Caki2 (cell line): ENCODE measurements at regions not wholly inside any gene's neighbourhood (a gene's known extent, or its start where the extent isn't known, plus 50 kb on each side); places are given as distances from the start of the nearest gene placed in this dataset.

Experiments used
- DNase-seq: peaks from one replicate; pipeline ENCODE4 v3.0.0-alpha.2; 2015; ENCODE audit warnings: low read depth
- in situ Hi-C: cut with HindIII; loops from 2 replicates; pipeline ENCODE4 v1.10.0; 2016; ENCODE audit warnings: low sequenced_read_pairs, low pct_unique_long_range_greater_than_20kb, mixed read lengths

DNA sequence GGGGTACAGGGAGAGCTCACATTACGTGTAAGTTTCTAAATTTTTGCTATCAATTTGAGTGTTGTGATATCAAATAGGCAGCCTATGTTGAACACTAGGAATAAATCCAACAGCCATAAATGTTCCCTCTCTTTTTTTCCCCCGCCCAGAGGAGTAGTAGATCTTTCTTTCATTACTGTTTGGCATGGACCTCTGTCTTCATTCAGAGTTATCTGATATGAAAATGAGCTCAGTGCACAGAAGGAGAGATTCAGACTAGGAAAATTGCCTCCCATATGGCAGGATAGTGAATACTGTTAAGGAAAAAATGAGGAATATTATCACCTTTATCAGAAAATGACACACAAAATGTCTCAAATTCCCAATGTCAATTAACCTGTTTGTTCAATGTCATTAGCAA is 110.0 kb upstream of the EYS start:
- DNase-seq = no peak
- in situ Hi-C loops = no loop called here

DNA sequence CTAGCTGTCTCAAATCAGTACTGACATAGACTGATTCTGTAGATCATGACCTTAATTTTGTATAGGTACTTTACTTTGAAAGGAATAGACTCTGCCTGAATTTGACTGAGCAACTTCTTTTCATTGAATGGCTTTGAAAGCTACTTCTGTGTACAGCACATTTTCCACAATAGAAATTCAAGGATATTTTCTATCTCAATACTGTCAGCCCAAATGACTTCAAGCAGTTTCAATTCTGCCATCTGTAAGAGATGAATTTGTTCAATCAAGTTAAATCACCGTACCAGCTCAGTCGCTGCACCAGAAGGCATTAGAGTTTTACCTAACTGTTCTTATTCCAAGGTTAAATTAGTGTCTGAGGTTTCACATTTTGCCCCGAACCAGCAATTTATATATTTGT is 107.0 kb upstream of the EYS start:
- no peak for DNase-seq
- in situ Hi-C loops = no loop called here

DNA sequence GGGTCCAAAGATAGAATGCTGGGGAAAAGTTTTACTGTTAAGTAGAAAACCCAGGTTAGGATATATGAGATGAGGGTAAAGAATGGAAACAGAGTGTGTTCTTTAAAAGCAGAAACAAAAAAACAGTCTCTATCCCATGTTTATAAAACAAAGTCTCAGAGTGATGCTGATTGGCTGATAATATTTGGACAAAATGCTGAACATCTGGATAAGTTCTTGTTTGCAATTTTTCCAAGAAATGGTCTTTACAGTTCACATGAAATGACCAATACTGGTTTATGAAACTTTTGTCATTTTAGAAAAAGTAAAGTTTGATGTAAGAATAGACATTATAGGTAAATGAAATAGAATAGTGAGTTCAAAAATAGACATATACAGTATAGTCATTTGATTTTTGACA is 96.2 kb upstream of the EYS start:
- DNase-seq = no peak
- in situ Hi-C loops = no loop called here

DNA sequence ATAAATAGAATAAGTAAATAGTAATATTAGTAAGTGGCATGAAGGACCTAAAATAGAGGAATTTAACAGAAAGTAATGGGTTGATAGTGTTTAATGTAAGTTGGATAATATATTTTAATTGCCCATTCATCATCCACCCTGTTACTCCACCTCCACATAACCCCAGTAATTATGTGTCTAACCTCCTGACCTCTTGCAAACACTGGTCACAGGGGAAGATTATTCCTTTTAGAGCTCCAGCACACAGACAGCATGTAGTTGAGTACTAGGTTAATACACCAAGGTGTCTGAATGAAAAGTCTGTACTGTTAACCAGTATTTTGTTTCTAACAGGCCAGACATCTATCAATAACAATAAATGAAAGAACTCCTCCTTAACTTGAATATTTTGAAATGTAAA is 92.4 kb upstream of the EYS start:
- in situ Hi-C loops = no loop called here
- no peak for DNase-seq

DNA sequence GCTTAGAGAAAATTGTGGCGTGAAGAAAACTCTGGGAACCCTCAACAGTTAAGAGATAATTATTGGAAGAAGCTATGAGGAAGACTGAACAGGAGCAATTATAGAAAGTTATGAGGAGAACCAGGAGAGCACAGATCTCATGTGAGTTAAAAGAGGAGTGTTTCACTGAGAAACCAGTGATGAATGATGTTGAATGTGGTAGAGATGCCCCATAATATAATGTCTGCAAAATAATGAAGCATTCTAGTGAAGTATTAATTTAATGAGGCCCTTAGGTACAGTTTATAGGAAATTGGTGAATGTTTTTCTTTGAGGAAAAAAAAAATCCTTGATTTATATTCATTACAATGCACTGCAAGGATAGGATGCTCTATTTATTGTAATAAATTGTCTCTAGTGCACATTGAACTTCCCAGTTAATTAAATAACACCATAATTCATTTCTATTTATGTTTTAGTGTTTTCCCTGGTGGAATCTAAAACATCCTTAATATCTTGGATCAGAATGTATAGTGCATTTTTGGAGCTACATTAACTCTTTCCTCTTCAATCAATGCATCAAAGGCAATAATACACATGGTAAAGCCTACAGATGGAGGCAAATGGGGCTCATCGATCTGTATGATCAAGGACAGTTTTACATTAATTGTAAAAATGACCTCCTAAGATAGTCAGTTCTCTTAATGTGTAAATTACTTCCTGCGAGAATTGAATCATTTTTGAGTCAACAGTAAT is 91.4 kb upstream of the EYS start:
- in situ Hi-C loops = no loop called here
- DNase-seq = no peak

DNA sequence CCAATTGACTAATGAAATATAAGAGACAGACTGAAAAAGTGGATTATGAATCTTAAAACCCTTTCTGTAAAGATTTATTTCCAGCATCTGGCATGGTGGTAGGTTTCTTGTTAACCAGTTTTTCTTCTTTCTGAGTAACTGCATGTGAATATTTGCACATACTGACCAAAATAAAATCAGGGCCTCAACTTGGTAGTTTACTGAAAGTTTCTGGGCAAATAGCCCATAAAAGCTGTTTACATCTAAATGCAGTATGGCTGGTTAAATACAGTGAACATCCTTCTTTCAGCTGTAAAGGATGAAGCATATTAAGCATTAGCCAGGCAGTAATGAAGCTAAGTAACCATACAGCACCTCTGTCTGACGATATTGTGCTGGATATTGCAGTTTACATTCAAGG is 83.6 kb upstream of the EYS start:
- in situ Hi-C loops = no loop called here
- no peak for DNase-seq

DNA sequence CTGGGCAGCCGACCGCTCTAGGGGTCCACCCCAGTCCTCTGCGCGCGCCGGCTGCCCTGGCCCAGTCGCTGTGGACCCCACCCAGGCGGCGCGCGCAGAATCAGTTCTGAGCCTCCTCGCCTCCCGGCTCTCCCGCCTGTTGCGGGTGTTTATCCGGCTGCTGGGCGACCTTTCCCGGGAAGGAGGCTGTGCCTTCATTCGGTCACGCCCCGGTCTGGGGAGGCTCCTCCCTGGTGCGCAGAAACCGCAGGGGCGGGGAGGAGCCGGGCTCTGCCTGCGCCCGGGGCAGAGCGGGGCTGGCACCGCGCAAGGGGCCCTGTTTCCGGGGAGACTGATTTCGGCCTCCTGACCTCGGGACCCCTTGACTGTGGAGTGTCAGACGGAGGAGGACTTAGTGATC is 80.8 kb upstream of the EYS start:
- DNase-seq = no peak
- in situ Hi-C loops = no loop called here

DNA sequence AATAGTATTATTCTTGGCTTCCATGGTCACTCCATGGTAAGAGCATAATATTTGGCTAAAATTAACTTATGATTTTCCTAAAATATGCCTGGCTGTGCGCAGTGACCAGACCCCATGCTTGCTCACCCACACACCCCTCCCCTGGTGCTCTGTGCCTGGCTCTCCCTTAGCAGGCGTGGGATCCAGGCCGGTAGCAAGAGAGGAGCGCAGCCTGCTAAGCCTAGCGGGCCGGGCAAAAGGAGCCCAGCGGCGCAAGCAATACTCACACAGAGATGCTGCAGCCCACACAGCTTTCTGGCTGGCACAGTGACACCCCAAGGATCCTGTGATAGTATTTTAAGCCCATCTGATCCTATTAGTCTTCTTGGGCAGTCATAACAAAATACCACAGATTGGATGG is 79.8 kb upstream of the EYS start:
- in situ Hi-C loops = no loop called here
- DNase-seq = no peak

DNA sequence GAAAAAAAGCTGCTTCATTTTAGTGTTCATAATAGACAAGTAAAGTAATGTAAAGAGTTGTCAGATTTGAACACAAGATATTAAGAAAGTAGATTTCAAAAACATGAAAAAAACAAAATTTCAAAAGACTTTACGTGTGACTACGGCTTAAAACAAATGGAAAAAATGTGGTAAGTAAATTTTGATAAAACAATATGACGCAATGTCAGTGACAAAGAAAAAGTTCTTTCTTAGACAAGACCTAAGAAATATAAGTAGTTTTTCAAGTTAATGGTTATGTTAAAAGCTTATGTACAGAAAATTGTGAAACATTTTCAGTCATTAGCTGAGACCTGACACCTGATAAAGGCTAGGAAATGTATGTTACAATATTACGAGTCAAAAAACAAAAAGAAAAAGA is 73.7 kb upstream of the EYS start:
- no peak for DNase-seq
- in situ Hi-C loops = no loop called here

DNA sequence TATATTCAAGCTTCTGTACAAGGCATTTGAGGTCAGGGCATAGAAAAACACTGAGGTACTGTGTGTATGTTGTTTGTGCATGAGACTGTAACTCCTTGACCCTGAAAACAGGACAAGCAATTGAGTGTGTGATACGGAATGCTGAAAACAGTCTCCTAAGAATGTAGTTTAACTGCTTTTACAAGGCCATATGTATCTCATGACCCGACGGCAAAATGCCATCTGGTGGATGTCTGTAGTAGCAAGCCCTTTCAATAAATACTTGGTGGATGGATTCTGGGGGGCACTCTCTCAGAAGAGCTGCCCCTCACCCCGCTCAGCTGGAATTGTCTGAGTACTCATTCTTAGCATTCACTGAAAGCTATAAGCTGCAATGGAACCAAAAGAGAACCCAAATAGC is 69.3 kb upstream of the EYS start:
- in situ Hi-C loops = no loop called here
- DNase-seq = no peak

DNA sequence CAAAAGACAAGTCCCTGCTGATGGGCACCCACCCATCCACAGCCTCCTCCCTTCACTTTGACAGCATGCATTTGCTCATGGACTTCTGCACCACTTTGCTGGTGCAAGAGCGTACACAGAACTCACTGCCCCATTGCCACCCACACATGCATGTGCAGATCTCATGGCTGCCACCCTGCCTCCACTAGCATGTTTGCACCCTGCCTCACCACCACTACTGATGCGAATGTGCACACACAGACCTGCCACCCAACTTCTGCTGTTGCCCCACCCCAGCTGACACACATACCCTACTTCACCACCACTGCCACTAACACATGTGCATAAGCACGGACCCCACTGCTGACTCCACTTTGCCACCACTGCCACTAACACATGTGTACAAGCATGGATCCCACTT is 64.9 kb upstream of the EYS start:
- in situ Hi-C loops = no loop called here
- DNase-seq = no peak

DNA sequence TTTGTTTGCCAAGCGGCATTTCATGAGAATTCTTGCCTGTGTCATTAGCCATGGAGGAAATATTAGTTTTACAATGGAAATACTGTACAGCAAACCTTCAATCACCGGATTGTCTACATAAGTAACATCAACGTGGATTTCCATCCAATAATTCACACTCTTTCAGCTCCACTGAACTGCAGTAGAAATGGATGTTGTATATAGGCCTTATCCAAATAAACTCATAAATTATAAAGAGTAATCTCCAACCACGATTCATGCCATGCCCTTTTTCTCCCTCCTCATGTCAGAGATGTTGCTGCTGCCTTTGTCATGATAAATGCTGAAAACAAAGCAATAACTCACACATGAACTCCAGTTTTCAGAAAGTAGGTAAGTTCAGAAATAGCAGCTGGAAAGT is 54.9 kb upstream of the EYS start:
- DNase-seq = peak; percentile 4
- in situ Hi-C loops = no loop called here

DNA sequence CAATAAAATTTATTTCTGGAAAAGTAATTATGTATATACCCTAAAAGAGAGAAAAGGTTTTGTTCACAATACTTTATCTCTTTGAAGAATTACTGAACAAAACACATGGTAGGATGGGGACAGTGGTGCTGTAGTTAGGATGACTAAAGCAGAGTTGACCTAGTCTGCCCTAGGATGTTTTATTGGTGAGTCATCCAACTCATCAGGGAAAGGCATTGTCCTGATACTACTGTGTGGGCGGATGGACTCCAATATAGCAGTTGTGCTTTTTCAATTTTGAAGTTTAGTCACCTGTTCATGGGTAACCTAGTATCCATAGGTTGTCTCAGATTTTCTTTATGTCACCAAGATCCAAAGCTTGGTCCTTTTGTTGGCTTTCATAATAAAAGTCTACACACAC is 53.3 kb upstream of the EYS start:
- DNase-seq = peak; percentile 68
- in situ Hi-C loops = no loop called here
